Kidney (tissue), 13 donors: ENCODE measurements at regions not wholly inside any gene's neighbourhood (a gene's known extent, or its start where the extent isn't known, plus 50 kb on each side); places are given as distances from the start of the nearest gene placed in this dataset.
A peak's percentile ranks its signal among the peaks of the same experiment; 100 is the strongest.

ENCODE experiments used
- DNase-seq, 5 donors: peaks; one replicate each; pipeline ENCODE4 v3.0.0-alpha.2; 2013 to 2020
- FAIRE-seq: peaks from 2 replicates; lab custom pipeline; 2012; peaks lifted over from hg19 to GRCh38; lab: Jason Lieb, UNC
- H3K27ac ChIP-seq, 2 donors: one replicate each; pipeline ENCODE4 v1.7.0; 2013; ENCODE audit warnings: low read depth in 2 of 2, low read length in 2 of 2, inconsistent platforms in 1 of 2
- H3K27me3 ChIP-seq: one replicate; pipeline ENCODE4 v1.7.1; 2013; ENCODE audit warnings: low read length, inconsistent platforms; ENCODE audit not compliant: control insufficient read depth, insufficient read depth
- H3K36me3 ChIP-seq, 3 donors: one replicate each; pipeline versions ENCODE4 v1.7.0 to v1.7.1; 2013; ENCODE audit warnings: low read length in 3 of 3, control low read depth in 1 of 3, inconsistent platforms in 1 of 3; ENCODE audit not compliant: insufficient read depth in 3 of 3, control insufficient read depth in 2 of 3
- H3K4me1 ChIP-seq, 3 donors: one replicate each; pipeline versions ENCODE4 v1.7.0 to v1.7.1; 2013; ENCODE audit warnings: low read length in 3 of 3, inconsistent platforms in 1 of 3, low read depth in 1 of 3; ENCODE audit not compliant: control insufficient read depth in 2 of 3, insufficient read depth in 2 of 3
- H3K4me3 ChIP-seq, 3 donors: one replicate each; pipeline versions ENCODE4 v1.7.0 to v1.8.1; 2013; ENCODE audit warnings: low read length in 3 of 3, control low read depth in 1 of 3, inconsistent platforms in 1 of 3
- H3K9ac ChIP-seq, 3 donors: one replicate each; pipeline versions ENCODE4 v1.7.0 to v1.7.1; 2013; ENCODE audit warnings: low read length in 3 of 3, control low read depth in 1 of 3, inconsistent platforms in 1 of 3
- H3K9me3 ChIP-seq, 3 donors: one replicate each; pipeline versions ENCODE4 v1.7.0 to v1.7.1; 2013; ENCODE audit warnings: low read length in 3 of 3, control low read depth in 1 of 3, inconsistent platforms in 1 of 3; ENCODE audit not compliant: control insufficient read depth in 2 of 3, insufficient read depth in 1 of 3
- CTCF ChIP-seq: IDR thresholded peaks from 3 replicates; pipeline ENCODE4 v1.5.1; 2012; ENCODE audit warnings: mild to moderate bottlenecking, moderate library complexity, borderline replicate concordance; ENCODE audit not compliant: insufficient read depth; ENCODE audit errors: extremely low read depth
- intact Hi-C: fragments of 100-400 bp; cut with DNase I; formaldehyde crosslinking; loops from one replicate; pipeline ENCODE4 v1.11.1; 2022
- donor health status: control.
- donor health status: control.
- donor health status: control.
- donor health status: control.
- donor health status: control.
- donor health status: DM: yes; HTN: yes; CAD: no.
- donor health status: Normal renal cell carcinoma (clear cell type).

DNA sequence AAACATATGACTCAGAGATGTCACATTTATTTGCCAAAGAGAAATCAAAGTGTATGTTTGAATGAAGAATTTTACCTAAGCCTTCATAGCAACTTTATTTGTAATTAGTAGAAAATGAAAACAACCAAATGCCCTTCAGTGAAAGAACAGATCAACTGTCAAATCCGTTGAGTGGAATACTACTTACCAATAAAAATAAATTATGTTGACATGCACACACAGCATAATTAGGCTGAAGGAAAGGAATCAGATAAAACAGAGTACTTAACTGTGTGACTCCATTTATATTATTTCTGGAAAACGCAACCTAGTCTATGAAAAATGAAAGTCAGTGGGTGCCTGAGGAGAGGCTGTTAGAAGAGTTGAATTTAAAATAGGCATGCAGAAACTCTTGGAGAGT lies 1034.6 kb upstream of the PCDH9 start:
- Histone ChIP-seq H3K9ac (no peak overlapping the region), H3K9me3 (no peaks in the 10 kb centered on the region), H3K4me1 (no peaks in the 10 kb centered on the region), H3K27ac (no peak overlapping the region), H3K27me3 (no peaks in the 10 kb centered on the region), H3K36me3 (no peaks in the 10 kb centered on the region), H3K4me3 (no peak overlapping the region)
- intact Hi-C loops: no loop called here
- no peak for TF ChIP-seq CTCF
- DNase-seq (no peak), FAIRE-seq (no peak)

DNA sequence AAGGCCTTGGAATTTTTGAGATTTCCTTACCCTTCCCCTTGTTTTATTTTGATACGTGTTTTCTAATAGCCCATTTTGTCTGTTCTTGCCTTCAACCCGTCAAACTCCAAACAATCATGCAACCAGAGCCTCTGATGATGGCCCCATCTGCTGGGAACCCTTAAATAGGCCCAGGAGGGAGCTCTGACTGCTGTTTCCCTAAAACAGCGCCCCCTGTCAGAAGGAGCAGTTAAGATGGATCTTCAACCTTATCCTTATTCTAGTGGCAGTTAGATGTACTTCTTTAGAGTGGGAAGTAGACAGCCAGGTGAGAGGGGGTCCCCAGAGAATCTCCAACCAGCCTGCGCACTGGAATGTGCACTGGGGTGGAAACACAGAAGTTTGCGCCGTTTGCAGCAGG lies 1031.0 kb upstream of the PCDH9 start:
- Histone ChIP-seq H3K36me3 (no peaks in the 10 kb centered on the region), H3K9ac (no peak overlapping the region), H3K4me3 (no peak overlapping the region), H3K27ac (no peak overlapping the region), H3K4me1 (no peaks in the 10 kb centered on the region), H3K27me3 (no peaks in the 10 kb centered on the region), H3K9me3 (no peaks in the 10 kb centered on the region)
- DNase-seq: no peak
- TF ChIP-seq CTCF: no peak
- intact Hi-C loops: no loop called here
- FAIRE-seq: no peak

GRCh38 chr13:68257111-68257842 lies 1027.1 kb upstream of the PCDH9 start:
- no peaks in the 10 kb centered on the region for H3K9me3 ChIP-seq
- H3K4me1 ChIP-seq: no peaks in the 10 kb centered on the region
- intact Hi-C loops: no loop called here
- H3K36me3 ChIP-seq: no peaks in the 10 kb centered on the region
- no peaks in the 10 kb centered on the region for H3K27me3 ChIP-seq
- TF ChIP-seq CTCF: no peak
- H3K27ac ChIP-seq: no peak overlapping the region
- FAIRE-seq (no peak), DNase-seq (peak in 2 of 5 donors; percentile 11 to 50)
- H3K4me3 ChIP-seq: no peak overlapping the region
- no peak overlapping the region for H3K9ac ChIP-seq

GRCh38 chr13:68254151-68254550 lies 1024.0 kb upstream of the PCDH9 start:
- intact Hi-C loops: no loop called here
- FAIRE-seq: no peak

More at GRCh38 chr13:68254151-68254550, 1024.0 kb upstream of the PCDH9 start:
- Histone ChIP-seq H3K36me3 (no peaks in the 10 kb centered on the region), H3K27me3 (no peaks in the 10 kb centered on the region), H3K4me1 (no peaks in the 10 kb centered on the region), H3K27ac (no peak overlapping the region), H3K4me3 (no peak overlapping the region), H3K9me3 (no peaks in the 10 kb centered on the region), H3K9ac (no peak overlapping the region)
- no peak for TF ChIP-seq CTCF
- DNase-seq: no peak
